ENCODE measurements at regions not wholly inside any gene's neighbourhood (a gene's known extent, or its start where the extent isn't known, plus 50 kb on each side); places are given as distances from the start of the nearest gene placed in this dataset.

GRCh38 chr18:25647404-25647803 lies 295.4 kb upstream of the ZNF521 start:
- no peak for DNase-seq (ENCODE audit: low read depth in 2 of 2)

GRCh38 chr18:25646971-25647370 lies 295.0 kb upstream of the ZNF521 start:
- DNase-seq (ENCODE audit: low read depth in 2 of 2) = no peak

GRCh38 chr18:25639596-25639995 lies 287.6 kb upstream of the ZNF521 start:
- no peak for DNase-seq (ENCODE audit: low read depth in 2 of 2)

- DNase-seq (ENCODE audit: low read depth in 2 of 2) = no peak
These were observed 281.6 kb upstream of the ZNF521 start for GRCh38 chr18:25633563-25633962.

- peak in 1 of 2 donors; percentile 18 for DNase-seq (ENCODE audit: low read depth in 2 of 2)
These were observed 278.7 kb upstream of the ZNF521 start for GRCh38 chr18:25630682-25631081.

GRCh38 chr18:25621682-25622081 lies 269.7 kb upstream of the ZNF521 start:
- DNase-seq (ENCODE audit: low read depth in 2 of 2) = no peak

- peak in 1 of 2 donors; percentile 43 for DNase-seq (ENCODE audit: low read depth in 2 of 2)
These were observed 269.2 kb upstream of the ZNF521 start for GRCh38 chr18:25621144-25621543.

- no peak for DNase-seq (ENCODE audit: low read depth in 2 of 2)
These were observed 262.2 kb upstream of the ZNF521 start for GRCh38 chr18:25614168-25614567.

GRCh38 chr18:25612466-25612865 lies 260.5 kb upstream of the ZNF521 start:
- DNase-seq (ENCODE audit: low read depth in 2 of 2) = no peak

- DNase-seq (ENCODE audit: low read depth in 2 of 2) = no peak
These were observed 256.1 kb upstream of the ZNF521 start for GRCh38 chr18:25608091-25608490.

GRCh38 chr18:25604894-25605597 lies 253.1 kb upstream of the ZNF521 start:
- DNase-seq (ENCODE audit: low read depth in 2 of 2) = no peak

GRCh38 chr18:25604196-25604893 lies 252.4 kb upstream of the ZNF521 start:
- DNase-seq (ENCODE audit: low read depth in 2 of 2) = no peak

- DNase-seq (ENCODE audit: low read depth in 2 of 2) = no peak
These were observed 247.5 kb upstream of the ZNF521 start for GRCh38 chr18:25599443-25599842.

GRCh38 chr18:25597476-25597875 lies 245.5 kb upstream of the ZNF521 start:
- no peak for DNase-seq (ENCODE audit: low read depth in 2 of 2)

GRCh38 chr18:25595274-25596060 lies 243.5 kb upstream of the ZNF521 start:
- no peak for DNase-seq (ENCODE audit: low read depth in 2 of 2)

- DNase-seq (ENCODE audit: low read depth in 2 of 2) = no peak
These were observed 242.4 kb upstream of the ZNF521 start for GRCh38 chr18:25594351-25594750.

- peak; percentile 1 for DNase-seq (ENCODE audit: low read depth in 2 of 2)
These were observed 240.9 kb upstream of the ZNF521 start for GRCh38 chr18:25592804-25593360.

- no peak for DNase-seq (ENCODE audit: low read depth in 2 of 2)
These were observed 238.5 kb upstream of the ZNF521 start for GRCh38 chr18:25590456-25590855.

- DNase-seq (ENCODE audit: low read depth in 2 of 2) = no peak
These were observed 235.6 kb upstream of the ZNF521 start for GRCh38 chr18:25587545-25587944.

GRCh38 chr18:25568986-25569385 lies 217.0 kb upstream of the ZNF521 start:
- no peak for DNase-seq (ENCODE audit: low read depth in 2 of 2)

GRCh38 chr18:25563816-25564683 lies 212.1 kb upstream of the ZNF521 start:
- DNase-seq (ENCODE audit: low read depth in 2 of 2) = no peak
